GM12878 (cell line): ENCODE measurements at regions not wholly inside any gene's neighbourhood (a gene's known extent, or its start where the extent isn't known, plus 50 kb on each side); places are given as distances from the start of the nearest gene placed in this dataset.
"Not testable (repeated sequence)": the region's sequence is repeated elsewhere in the genome, so short reads cannot be mapped to it uniquely, and the experiment has no call there.

ENCODE experiments used
- BHLHE40 ChIP-seq, 2 experiments: fragments of 450-650 bp in 1 of 2; IDR thresholded peaks; 2 replicates each; pipeline ENCODE4 v1.6.1; 2011 to 2017; ENCODE audit warnings: low read depth in 2 of 2, borderline replicate concordance in 1 of 2, improper control_type of control experiment in 1 of 2, low read length in 1 of 2, mild to moderate bottlenecking in 1 of 2
- CBFB ChIP-seq: IDR thresholded peaks from 2 replicates; pipeline ENCODE4 v1.6.1; 2016; ENCODE audit warnings: antibody characterized with exemption, low read depth
- EGR1 ChIP-seq, 2 experiments: IDR thresholded peaks; 1 replicate in 1 of 2; 2 replicates in 1 of 2; pipeline ENCODE4 v1.6.1; 2011 to 2012; ENCODE audit warnings: low read depth in 2 of 2, low read length in 2 of 2, borderline replicate concordance in 1 of 2, mild to moderate bottlenecking in 1 of 2, moderate library complexity in 1 of 2
- EP300 ChIP-seq, 2 experiments: fragments of 150-350 bp in 1 of 2; IDR thresholded peaks; 2 replicates each; pipeline ENCODE4 v1.6.1; 2011 to 2012; ENCODE audit warnings: low read depth in 2 of 2, low read length in 2 of 2, borderline replicate concordance in 1 of 2, improper control_type of control experiment in 1 of 2, inconsistent platforms in 1 of 2; ENCODE audit not compliant: control insufficient read depth in 1 of 2
- EZH2 ChIP-seq: IDR thresholded peaks from 2 replicates; pipeline ENCODE4 v1.6.1; 2012; ENCODE audit warnings: low read depth, mild to moderate bottlenecking, control low read depth, inconsistent platforms, low read length, borderline replicate concordance; ENCODE audit not compliant: control insufficient read depth
- JUNB ChIP-seq: IDR thresholded peaks from 2 replicates; pipeline ENCODE4 v1.6.1; 2016; ENCODE audit warnings: antibody characterized with exemption, mild to moderate bottlenecking
- MYC ChIP-seq: IDR thresholded peaks from 2 replicates; pipeline ENCODE4 v1.6.1; 2011; ENCODE audit warnings: mild to moderate bottlenecking, low read length, moderate library complexity, inconsistent platforms; ENCODE audit not compliant: insufficient read depth, insufficient replicate concordance, insufficient read length, severe bottlenecking
- PAX8 ChIP-seq: fragments of 450-650 bp; IDR thresholded peaks from 2 replicates; pipeline ENCODE4 v1.6.1; 2017; ENCODE audit warnings: mild to moderate bottlenecking, moderate library complexity
- POLR2AphosphoS2 ChIP-seq: IDR thresholded peaks from 2 replicates; pipeline ENCODE4 v1.6.1; 2011; ENCODE audit warnings: low read depth, mild to moderate bottlenecking, low read length, improper control_type of control experiment, moderate library complexity
- YY1 ChIP-seq: IDR thresholded peaks from 2 replicates; pipeline ENCODE4 v1.6.1; 2011; ENCODE audit warnings: low read depth, mild to moderate bottlenecking, low read length
- TF ChIP-seq, protein P1 (sequence below), 3 experiments: IDR thresholded peaks in 2 of 3; conservative IDR thresholded peaks in 1 of 3; 2 replicates each; pipeline ENCODE4 v1.5.1; 2011; ENCODE audit warnings: low read depth in 3 of 3, low read length in 3 of 3, mild to moderate bottlenecking in 3 of 3, control low read depth in 2 of 3, moderate library complexity in 2 of 3, inconsistent platforms in 1 of 3, mixed read lengths in 1 of 3; ENCODE audit not compliant: control insufficient read depth in 2 of 3, insufficient read depth in 1 of 3; ENCODE audit errors: extremely low read depth in 1 of 3
- TF ChIP-seq, protein P2 (sequence below): IDR thresholded peaks from 2 replicates; pipeline ENCODE4 v1.6.1; 2012; ENCODE audit warnings: low read depth, low read length, improper control_type of control experiment
- TF ChIP-seq, protein P3 (sequence below): fragments of 450-650 bp; IDR thresholded peaks from 2 replicates; pipeline ENCODE4 v1.6.1; 2017; ENCODE audit warnings: low read depth, mild to moderate bottlenecking, moderate library complexity
- TF ChIP-seq, protein P4 (sequence below): IDR thresholded peaks from 2 replicates; pipeline ENCODE4 v1.6.1; 2012; ENCODE audit warnings: low read depth, low read length, improper control_type of control experiment

DNA sequence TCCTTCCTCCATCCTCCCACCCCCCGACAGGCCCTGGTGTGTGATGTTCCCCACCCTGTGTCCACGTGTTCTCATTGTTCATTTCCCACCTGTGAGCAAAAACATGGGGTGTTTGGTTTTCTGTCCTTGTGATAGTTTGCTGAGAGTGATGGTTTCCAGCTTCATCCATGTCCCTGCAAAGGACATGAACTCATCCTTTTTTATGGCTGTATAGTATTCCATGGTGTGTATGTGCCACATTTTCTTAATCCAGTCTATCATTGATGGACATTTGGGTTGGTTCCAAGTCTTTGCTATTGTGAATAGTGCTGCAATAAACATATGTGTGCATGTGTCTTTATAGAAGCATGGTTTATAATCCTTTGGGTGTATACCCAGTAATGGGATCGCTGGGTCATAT, 587.6 kb downstream of the EDEM1 start:
- not testable (repeated sequence) for TF ChIP-seq PAX8; YY1; CBFB; EP300 (IDR thresholded peaks at IDR 0.05; ENCODE audit: borderline replicate concordance in 1 of 2, control insufficient read depth in 1 of 2, low read depth in 2 of 2, low read length in 2 of 2); MYC; EGR1 (IDR thresholded peaks at IDR 0.05; ENCODE audit: borderline replicate concordance in 1 of 2, low read depth in 2 of 2, low read length in 2 of 2); POLR2AphosphoS2; JUNB; EZH2; BHLHE40 (IDR thresholded peaks at IDR 0.05; ENCODE audit: borderline replicate concordance in 1 of 2, low read depth in 2 of 2, low read length in 1 of 2)
- TF ChIP-seq, protein P1, sequence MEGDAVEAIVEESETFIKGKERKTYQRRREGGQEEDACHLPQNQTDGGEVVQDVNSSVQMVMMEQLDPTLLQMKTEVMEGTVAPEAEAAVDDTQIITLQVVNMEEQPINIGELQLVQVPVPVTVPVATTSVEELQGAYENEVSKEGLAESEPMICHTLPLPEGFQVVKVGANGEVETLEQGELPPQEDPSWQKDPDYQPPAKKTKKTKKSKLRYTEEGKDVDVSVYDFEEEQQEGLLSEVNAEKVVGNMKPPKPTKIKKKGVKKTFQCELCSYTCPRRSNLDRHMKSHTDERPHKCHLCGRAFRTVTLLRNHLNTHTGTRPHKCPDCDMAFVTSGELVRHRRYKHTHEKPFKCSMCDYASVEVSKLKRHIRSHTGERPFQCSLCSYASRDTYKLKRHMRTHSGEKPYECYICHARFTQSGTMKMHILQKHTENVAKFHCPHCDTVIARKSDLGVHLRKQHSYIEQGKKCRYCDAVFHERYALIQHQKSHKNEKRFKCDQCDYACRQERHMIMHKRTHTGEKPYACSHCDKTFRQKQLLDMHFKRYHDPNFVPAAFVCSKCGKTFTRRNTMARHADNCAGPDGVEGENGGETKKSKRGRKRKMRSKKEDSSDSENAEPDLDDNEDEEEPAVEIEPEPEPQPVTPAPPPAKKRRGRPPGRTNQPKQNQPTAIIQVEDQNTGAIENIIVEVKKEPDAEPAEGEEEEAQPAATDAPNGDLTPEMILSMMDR (IDR thresholded peaks at IDR 0.05 in 2 of 3, conservative IDR thresholded peaks at IDR 0.05 in 1 of 3; ENCODE audit: control insufficient read depth in 2 of 3, extremely low read depth in 1 of 3, insufficient read depth in 1 of 3, low read depth in 3 of 3, low read length in 3 of 3): not testable (repeated sequence)
- TF ChIP-seq, protein P2, sequence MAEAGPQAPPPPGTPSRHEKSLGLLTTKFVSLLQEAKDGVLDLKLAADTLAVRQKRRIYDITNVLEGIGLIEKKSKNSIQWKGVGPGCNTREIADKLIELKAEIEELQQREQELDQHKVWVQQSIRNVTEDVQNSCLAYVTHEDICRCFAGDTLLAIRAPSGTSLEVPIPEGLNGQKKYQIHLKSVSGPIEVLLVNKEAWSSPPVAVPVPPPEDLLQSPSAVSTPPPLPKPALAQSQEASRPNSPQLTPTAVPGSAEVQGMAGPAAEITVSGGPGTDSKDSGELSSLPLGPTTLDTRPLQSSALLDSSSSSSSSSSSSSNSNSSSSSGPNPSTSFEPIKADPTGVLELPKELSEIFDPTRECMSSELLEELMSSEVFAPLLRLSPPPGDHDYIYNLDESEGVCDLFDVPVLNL: not testable (repeated sequence)
- TF ChIP-seq, protein P3, sequence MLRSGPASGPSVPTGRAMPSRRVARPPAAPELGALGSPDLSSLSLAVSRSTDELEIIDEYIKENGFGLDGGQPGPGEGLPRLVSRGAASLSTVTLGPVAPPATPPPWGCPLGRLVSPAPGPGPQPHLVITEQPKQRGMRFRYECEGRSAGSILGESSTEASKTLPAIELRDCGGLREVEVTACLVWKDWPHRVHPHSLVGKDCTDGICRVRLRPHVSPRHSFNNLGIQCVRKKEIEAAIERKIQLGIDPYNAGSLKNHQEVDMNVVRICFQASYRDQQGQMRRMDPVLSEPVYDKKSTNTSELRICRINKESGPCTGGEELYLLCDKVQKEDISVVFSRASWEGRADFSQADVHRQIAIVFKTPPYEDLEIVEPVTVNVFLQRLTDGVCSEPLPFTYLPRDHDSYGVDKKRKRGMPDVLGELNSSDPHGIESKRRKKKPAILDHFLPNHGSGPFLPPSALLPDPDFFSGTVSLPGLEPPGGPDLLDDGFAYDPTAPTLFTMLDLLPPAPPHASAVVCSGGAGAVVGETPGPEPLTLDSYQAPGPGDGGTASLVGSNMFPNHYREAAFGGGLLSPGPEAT: not testable (repeated sequence)
- TF ChIP-seq, protein P4, sequence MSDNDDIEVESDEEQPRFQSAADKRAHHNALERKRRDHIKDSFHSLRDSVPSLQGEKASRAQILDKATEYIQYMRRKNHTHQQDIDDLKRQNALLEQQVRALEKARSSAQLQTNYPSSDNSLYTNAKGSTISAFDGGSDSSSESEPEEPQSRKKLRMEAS: not testable (repeated sequence)
